ENCODE measurements at regions not wholly inside any gene's neighbourhood (a gene's known extent, or its start where the extent isn't known, plus 50 kb on each side); places are given as distances from the start of the nearest gene placed in this dataset.

DNA sequence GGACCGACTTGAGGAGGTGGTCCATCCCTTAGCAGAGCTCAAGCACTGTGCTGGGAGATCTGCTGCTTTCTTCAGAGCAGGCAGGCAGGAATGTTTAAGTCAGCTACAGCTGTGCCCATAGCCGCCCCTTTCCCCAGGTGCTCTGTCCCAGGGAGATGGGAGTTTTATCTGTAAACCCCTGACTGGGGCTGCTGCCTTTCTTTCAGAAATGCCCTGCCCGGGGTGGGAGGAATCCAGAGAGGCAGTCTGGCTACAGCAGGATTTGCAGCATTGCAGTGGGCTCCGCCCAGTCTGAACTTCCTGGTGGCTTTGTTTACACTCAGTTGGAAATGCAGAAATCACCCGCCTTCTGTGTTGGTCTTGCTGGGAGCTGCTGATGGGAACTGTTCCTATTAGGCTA, 51.2 kb upstream of the SEMA3A start:
- H3K27ac ChIP-seq (ENCODE audit: low read depth, low read length), result peak overlapping the region; percentile 35
- H3K9me3 ChIP-seq (ENCODE audit: control insufficient read depth, insufficient read depth, low read length), result peaks cover 13% of the 10 kb centered on the region
- H3K9ac ChIP-seq (ENCODE audit: low read depth, low read length), result no peak overlapping the region

More for the DNA sequence above, 51.2 kb upstream of the SEMA3A start:
- H3K27me3 ChIP-seq (ENCODE audit: control insufficient read depth, insufficient read depth, low read length), result no peaks in the 10 kb centered on the region
- H3K4me1 ChIP-seq (ENCODE audit: control insufficient read depth, insufficient read depth, low read length), result peaks cover 7% of the 10 kb centered on the region
- no peak overlapping the region for H3K4me3 ChIP-seq (ENCODE audit: low read depth, low read length)
- H3K36me3 ChIP-seq (ENCODE audit: control insufficient read depth, insufficient read depth, low read length), result no peaks in the 10 kb centered on the region
